ENCODE measurements at regions not wholly inside any gene's neighbourhood (a gene's known extent, or its start where the extent isn't known, plus 50 kb on each side); places are given as distances from the start of the nearest gene placed in this dataset.

DNA sequence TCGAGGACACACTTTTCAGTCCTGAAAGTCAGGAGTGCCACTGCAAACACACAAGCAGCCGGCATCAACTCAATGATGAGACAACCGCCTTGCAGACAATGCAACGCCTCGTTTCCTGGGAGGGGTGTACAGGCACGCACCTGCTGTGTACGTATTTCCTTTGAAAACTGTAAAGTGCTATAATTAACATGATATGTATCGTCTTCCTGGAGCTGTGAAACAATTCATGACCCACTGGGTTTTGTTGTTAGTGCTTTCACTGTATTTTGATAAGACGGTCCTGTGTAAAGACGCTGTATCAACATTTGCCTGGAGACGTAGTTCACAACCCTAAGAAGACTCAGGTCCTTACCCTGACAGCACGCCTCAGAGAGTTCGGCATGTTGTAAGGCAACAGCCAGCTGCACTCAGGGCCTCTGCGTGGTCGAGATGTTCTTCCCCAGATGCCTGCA lies 105.7 kb upstream of the ANO1 start:
- TF ChIP-seq, protein P1, sequence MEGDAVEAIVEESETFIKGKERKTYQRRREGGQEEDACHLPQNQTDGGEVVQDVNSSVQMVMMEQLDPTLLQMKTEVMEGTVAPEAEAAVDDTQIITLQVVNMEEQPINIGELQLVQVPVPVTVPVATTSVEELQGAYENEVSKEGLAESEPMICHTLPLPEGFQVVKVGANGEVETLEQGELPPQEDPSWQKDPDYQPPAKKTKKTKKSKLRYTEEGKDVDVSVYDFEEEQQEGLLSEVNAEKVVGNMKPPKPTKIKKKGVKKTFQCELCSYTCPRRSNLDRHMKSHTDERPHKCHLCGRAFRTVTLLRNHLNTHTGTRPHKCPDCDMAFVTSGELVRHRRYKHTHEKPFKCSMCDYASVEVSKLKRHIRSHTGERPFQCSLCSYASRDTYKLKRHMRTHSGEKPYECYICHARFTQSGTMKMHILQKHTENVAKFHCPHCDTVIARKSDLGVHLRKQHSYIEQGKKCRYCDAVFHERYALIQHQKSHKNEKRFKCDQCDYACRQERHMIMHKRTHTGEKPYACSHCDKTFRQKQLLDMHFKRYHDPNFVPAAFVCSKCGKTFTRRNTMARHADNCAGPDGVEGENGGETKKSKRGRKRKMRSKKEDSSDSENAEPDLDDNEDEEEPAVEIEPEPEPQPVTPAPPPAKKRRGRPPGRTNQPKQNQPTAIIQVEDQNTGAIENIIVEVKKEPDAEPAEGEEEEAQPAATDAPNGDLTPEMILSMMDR (IDR thresholded peaks at IDR 0.05), result no peak
- TF ChIP-seq POLR2A (IDR thresholded peaks at IDR 0.05), result no peak

All from testis (tissue), 2 donors.